ENCODE measurements at regions not wholly inside any gene's neighbourhood (a gene's known extent, or its start where the extent isn't known, plus 50 kb on each side); places are given as distances from the start of the nearest gene placed in this dataset.

- TF ChIP-seq CTCF (IDR thresholded peaks at IDR 0.05) = no peak
- TF ChIP-seq POLR2A (IDR thresholded peaks at IDR 0.05) = no peak
Observed at GRCh38 chr4:19650903-19651864, 600.5 kb upstream of the SLIT2 start.

Data from adrenal gland (tissue), 5 donors.